Activated T-cell treated with anti-CD3 and anti-CD28 coated beads for 24 hours (primary cell): ENCODE measurements at regions not wholly inside any gene's neighbourhood (a gene's known extent, or its start where the extent isn't known, plus 50 kb on each side); places are given as distances from the start of the nearest gene placed in this dataset.

Experiments
- DNase-seq: peaks from one replicate; pipeline ENCODE4 v3.0.0-alpha.2; 2020; ENCODE audit warnings: low read depth

GRCh38 chr7:16055263-16055976 is 365.9 kb downstream of the CRPPA start:
- no peak for DNase-seq

- DNase-seq = no peak
Measured at GRCh38 chr7:16051561-16052255, 365.2 kb upstream of the MEOX2 start.

GRCh38 chr7:16046041-16046440 is 359.6 kb upstream of the MEOX2 start:
- no peak for DNase-seq

GRCh38 chr7:16045296-16045695 is 358.8 kb upstream of the MEOX2 start:
- DNase-seq = no peak

GRCh38 chr7:16044645-16045044 is 358.2 kb upstream of the MEOX2 start:
- no peak for DNase-seq

- no peak for DNase-seq
Measured at GRCh38 chr7:16040346-16040745, 353.9 kb upstream of the MEOX2 start.

- no peak for DNase-seq
Measured at GRCh38 chr7:16038906-16039305, 352.4 kb upstream of the MEOX2 start.

- DNase-seq = no peak
Measured at GRCh38 chr7:16035392-16035791, 348.9 kb upstream of the MEOX2 start.

GRCh38 chr7:16034866-16035265 is 348.4 kb upstream of the MEOX2 start:
- DNase-seq = no peak

- no peak for DNase-seq
Measured at GRCh38 chr7:16034353-16034752, 347.9 kb upstream of the MEOX2 start.

GRCh38 chr7:16033233-16033632 is 346.8 kb upstream of the MEOX2 start:
- DNase-seq = no peak

- DNase-seq = no peak
Measured at GRCh38 chr7:16028636-16029035, 342.2 kb upstream of the MEOX2 start.

- DNase-seq = no peak
Measured at GRCh38 chr7:16028103-16028502, 341.6 kb upstream of the MEOX2 start.

GRCh38 chr7:16027396-16027795 is 340.9 kb upstream of the MEOX2 start:
- DNase-seq = no peak

GRCh38 chr7:16026253-16027020 is 340.0 kb upstream of the MEOX2 start:
- DNase-seq = no peak

GRCh38 chr7:16025696-16026095 is 339.2 kb upstream of the MEOX2 start:
- DNase-seq = no peak

GRCh38 chr7:16023503-16023902 is 337.0 kb upstream of the MEOX2 start:
- DNase-seq = no peak

- no peak for DNase-seq
Measured at GRCh38 chr7:16023046-16023445, 336.6 kb upstream of the MEOX2 start.

GRCh38 chr7:16021851-16022250 is 335.4 kb upstream of the MEOX2 start:
- DNase-seq = no peak

- DNase-seq = no peak
Measured at GRCh38 chr7:16015981-16016380, 329.5 kb upstream of the MEOX2 start.

GRCh38 chr7:16014031-16014430 is 327.5 kb upstream of the MEOX2 start:
- DNase-seq = no peak

- DNase-seq = no peak
Measured at GRCh38 chr7:16007911-16008310, 321.4 kb upstream of the MEOX2 start.

- DNase-seq = no peak
Measured at GRCh38 chr7:16004702-16005101, 318.2 kb upstream of the MEOX2 start.
